GM23338 (cell line): ENCODE measurements at regions not wholly inside any gene's neighbourhood (a gene's known extent, or its start where the extent isn't known, plus 50 kb on each side); places are given as distances from the start of the nearest gene placed in this dataset.

ENCODE experiments used
- ATAC-seq: fragments of 200-7000 bp; cut with Tn5 transposase; 3 replicates; pipeline ENCODE4 v1.9.1; 2020
- DNase-seq: peaks from one replicate; pipeline ENCODE4 v3.0.0-alpha.2; 2015; ENCODE audit warnings: low spot score
- H2AFZ ChIP-seq: fragments of 200-600 bp; sonication (generic); 2 replicates; pipeline ENCODE4 v1.8.0; 2016; ENCODE audit warnings: antibody characterized with exemption, mild to moderate bottlenecking, moderate library complexity
- H3F3A ChIP-seq: fragments of 200-600 bp; sonication (generic); replicated peaks from 2 replicates; pipeline ENCODE4 v1.8.0; 2017; ENCODE audit warnings: antibody characterized with exemption, mixed run types, low read depth
- H3K27ac ChIP-seq: fragments of 200-600 bp; sonication (generic); 2 replicates; pipeline ENCODE4 v1.6.1; 2016; ENCODE audit warnings: low read depth
- H3K27me3 ChIP-seq: fragments of 200-600 bp; sonication (generic); 2 replicates; pipeline ENCODE4 v1.8.0; 2016; ENCODE audit warnings: mild to moderate bottlenecking, mixed run types, moderate library complexity; ENCODE audit not compliant: insufficient read depth
- H3K36me3 ChIP-seq: fragments of 200-600 bp; sonication (generic); 2 replicates; pipeline ENCODE4 v1.8.0; 2016; ENCODE audit warnings: mild to moderate bottlenecking; ENCODE audit not compliant: insufficient read depth
- H3K4me1 ChIP-seq: fragments of 200-600 bp; sonication (generic); 2 replicates; pipeline ENCODE4 v1.8.0; 2016; ENCODE audit warnings: mild to moderate bottlenecking, moderate library complexity; ENCODE audit not compliant: insufficient read depth
- H3K4me2 ChIP-seq: fragments of 200-600 bp; sonication (generic); 2 replicates; pipeline ENCODE4 v1.7.1; 2017; ENCODE audit warnings: mixed run types
- H3K4me3 ChIP-seq: fragments of 200-600 bp; sonication (generic); 2 replicates; pipeline ENCODE4 v1.6.1; 2016; ENCODE audit warnings: mixed run types
- H3K79me2 ChIP-seq: fragments of 200-600 bp; sonication (generic); replicated peaks from 2 replicates; pipeline ENCODE4 v1.8.0; 2017; ENCODE audit warnings: mild to moderate bottlenecking; ENCODE audit not compliant: insufficient read depth
- H3K9me2 ChIP-seq: fragments of 200-600 bp; sonication (generic); 2 replicates; pipeline ENCODE4 v1.8.0; 2017; ENCODE audit not compliant: insufficient read depth
- H4K20me1 ChIP-seq: fragments of 200-600 bp; sonication (generic); replicated peaks from 2 replicates; pipeline ENCODE4 v1.8.0; 2017; ENCODE audit warnings: mild to moderate bottlenecking; ENCODE audit not compliant: insufficient read depth
- H3K27ac Mint-ChIP-seq: 2 replicates; pipeline ENCODE4 v1.8.0; 2020; ENCODE audit warnings: inconsistent platforms, mild to moderate bottlenecking, moderate library complexity, mixed read lengths
- H3K27me3 Mint-ChIP-seq: 3 replicates; pipeline ENCODE4 v1.8.0; 2022; ENCODE audit warnings: low read depth, mild to moderate bottlenecking, moderate library complexity, mixed read lengths, inconsistent platforms; ENCODE audit not compliant: insufficient read depth, poor library complexity
- H3K36me3 Mint-ChIP-seq: 3 replicates; pipeline ENCODE4 v1.8.0; 2021; ENCODE audit warnings: low read depth, mild to moderate bottlenecking, inconsistent platforms, moderate library complexity, mixed read lengths
- H3K4me1 Mint-ChIP-seq: 3 replicates; pipeline ENCODE4 v1.8.0; 2020; ENCODE audit warnings: mild to moderate bottlenecking, inconsistent platforms, mixed read lengths
- H3K4me3 Mint-ChIP-seq: 3 replicates; pipeline ENCODE4 v1.8.0; 2021; ENCODE audit warnings: moderate library complexity, mild to moderate bottlenecking, inconsistent platforms, mixed read lengths
- H3K9me3 Mint-ChIP-seq: 3 replicates; pipeline ENCODE4 v1.8.0; 2020; ENCODE audit warnings: moderate library complexity, mild to moderate bottlenecking, inconsistent platforms, mixed read lengths
- CREB1 ChIP-seq: fragments of 250-450 bp; sonication (Bioruptor Pico); IDR thresholded peaks from 2 replicates; pipeline ENCODE4 v1.5.0; 2020; ENCODE audit warnings: low read depth, mild to moderate bottlenecking, moderate library complexity
- EZH2 ChIP-seq: fragments of 200-600 bp; sonication (generic); IDR thresholded peaks from one replicate; pipeline ENCODE4 v1.8.0; 2017; ENCODE audit warnings: antibody characterized with exemption, mild to moderate bottlenecking, low read depth; ENCODE audit not compliant: unreplicated experiment
- EZH2phosphoT487 ChIP-seq: fragments of 200-600 bp; sonication (generic); IDR thresholded peaks from one replicate; pipeline ENCODE4 v1.8.1; 2018; ENCODE audit warnings: antibody characterized with exemption; ENCODE audit not compliant: unreplicated experiment
- JUNB ChIP-seq: IDR thresholded peaks from one replicate; pipeline ENCODE4 v1.6.1; 2016; ENCODE audit warnings: antibody characterized with exemption; ENCODE audit not compliant: unreplicated experiment
- NANOG ChIP-seq: IDR thresholded peaks from 2 replicates; pipeline ENCODE4 v1.6.1; 2016; ENCODE audit warnings: antibody characterized with exemption, borderline replicate concordance
- POLR2AphosphoS5 ChIP-seq: IDR thresholded peaks from 2 replicates; pipeline ENCODE4 v1.6.1; 2016; ENCODE audit warnings: antibody characterized with exemption, low read depth
- STAT1 ChIP-seq: IDR thresholded peaks from one replicate; pipeline ENCODE4 v1.6.1; 2016; ENCODE audit warnings: antibody characterized with exemption; ENCODE audit not compliant: unreplicated experiment
- ZNF114 ChIP-seq: fragments of 250-450 bp; sonication (Bioruptor Pico); IDR thresholded peaks from 2 replicates; pipeline ENCODE4 v1.5.0; 2020; ENCODE audit warnings: mild to moderate bottlenecking, moderate library complexity
- TF ChIP-seq, protein P1 (sequence below), 2 experiments: fragments of 200-600 bp in 1 of 2; sonication (generic) in 1 of 2; conservative IDR thresholded peaks; 2 replicates each; pipeline versions ENCODE4 v1.5.1 to v1.6.1; 2016 to 2017; ENCODE audit warnings: antibody characterized with exemption in 2 of 2, low read depth in 2 of 2, mild to moderate bottlenecking in 2 of 2, moderate library complexity in 1 of 2
- TF ChIP-seq, protein P2 (sequence below): IDR thresholded peaks from one replicate; pipeline ENCODE4 v1.6.1; 2018; ENCODE audit warnings: antibody characterized with exemption; ENCODE audit not compliant: unreplicated experiment
- TF ChIP-seq, protein P3 (sequence below): fragments of 250-450 bp; sonication (Bioruptor Pico); IDR thresholded peaks from 2 replicates; pipeline ENCODE4 v1.5.0; 2020; ENCODE audit warnings: mild to moderate bottlenecking, moderate library complexity

DNA sequence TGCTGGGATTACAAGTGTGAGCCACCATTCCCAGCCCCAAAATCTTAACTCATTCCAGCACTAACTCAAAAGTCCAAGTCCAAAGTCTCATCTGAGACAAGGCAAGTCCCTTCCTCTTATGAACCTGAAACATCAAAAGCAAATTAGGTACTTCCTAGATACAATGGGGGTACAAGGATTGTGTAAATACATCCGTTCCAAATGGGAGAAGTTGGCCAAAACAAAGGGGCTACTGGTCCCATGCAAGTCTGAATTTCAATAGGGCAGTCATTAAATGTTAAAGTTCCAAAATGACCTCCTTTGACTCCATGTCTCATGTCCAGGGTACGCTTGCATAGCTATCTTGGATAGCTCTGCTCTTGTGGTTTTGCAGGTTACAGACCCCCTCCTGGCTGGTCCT lies 94.7 kb upstream of the PPM1H start:
- Histone ChIP-seq H3F3A (no peaks in the 10 kb centered on the region), H3K4me2 (no peak overlapping the region), H3K36me3 (no peaks in the 10 kb centered on the region), H3K27ac (no peak overlapping the region), H3K4me3 (no peak overlapping the region), H3K79me2 (no peaks in the 10 kb centered on the region), H3K9me2 (no peaks in the 10 kb centered on the region), H3K4me1 (peaks cover 31% of the 10 kb centered on the region), H3K27me3 (no peaks in the 10 kb centered on the region), H2AFZ (no peak overlapping the region), H4K20me1 (no peaks in the 10 kb centered on the region)
- no peaks in the 10 kb centered on the region; the same call in 1 of the 3 replicates for H3K36me3 Mint-ChIP-seq
- H3K27me3 Mint-ChIP-seq = peaks cover 5% of the 10 kb centered on the region
- peaks cover 7% of the 10 kb centered on the region; the same call in 2 of the 3 replicates for H3K9me3 Mint-ChIP-seq
- peaks cover 32% of the 10 kb centered on the region for H3K4me1 Mint-ChIP-seq
- TF ChIP-seq CREB1 (no peak), JUNB (no peak), NANOG (no peak), ZNF114 (CRISPR knock-in tag) (no peak)
- TF ChIP-seq, protein P1, sequence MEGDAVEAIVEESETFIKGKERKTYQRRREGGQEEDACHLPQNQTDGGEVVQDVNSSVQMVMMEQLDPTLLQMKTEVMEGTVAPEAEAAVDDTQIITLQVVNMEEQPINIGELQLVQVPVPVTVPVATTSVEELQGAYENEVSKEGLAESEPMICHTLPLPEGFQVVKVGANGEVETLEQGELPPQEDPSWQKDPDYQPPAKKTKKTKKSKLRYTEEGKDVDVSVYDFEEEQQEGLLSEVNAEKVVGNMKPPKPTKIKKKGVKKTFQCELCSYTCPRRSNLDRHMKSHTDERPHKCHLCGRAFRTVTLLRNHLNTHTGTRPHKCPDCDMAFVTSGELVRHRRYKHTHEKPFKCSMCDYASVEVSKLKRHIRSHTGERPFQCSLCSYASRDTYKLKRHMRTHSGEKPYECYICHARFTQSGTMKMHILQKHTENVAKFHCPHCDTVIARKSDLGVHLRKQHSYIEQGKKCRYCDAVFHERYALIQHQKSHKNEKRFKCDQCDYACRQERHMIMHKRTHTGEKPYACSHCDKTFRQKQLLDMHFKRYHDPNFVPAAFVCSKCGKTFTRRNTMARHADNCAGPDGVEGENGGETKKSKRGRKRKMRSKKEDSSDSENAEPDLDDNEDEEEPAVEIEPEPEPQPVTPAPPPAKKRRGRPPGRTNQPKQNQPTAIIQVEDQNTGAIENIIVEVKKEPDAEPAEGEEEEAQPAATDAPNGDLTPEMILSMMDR (conservative IDR thresholded peaks at IDR 0.05; ENCODE audit: low read depth in 2 of 2) = no peak
- no peak overlapping the region for H3K27ac Mint-ChIP-seq
- ATAC-seq = no peak
- H3K4me3 Mint-ChIP-seq = no peak overlapping the region
- DNase-seq = no peak

DNA sequence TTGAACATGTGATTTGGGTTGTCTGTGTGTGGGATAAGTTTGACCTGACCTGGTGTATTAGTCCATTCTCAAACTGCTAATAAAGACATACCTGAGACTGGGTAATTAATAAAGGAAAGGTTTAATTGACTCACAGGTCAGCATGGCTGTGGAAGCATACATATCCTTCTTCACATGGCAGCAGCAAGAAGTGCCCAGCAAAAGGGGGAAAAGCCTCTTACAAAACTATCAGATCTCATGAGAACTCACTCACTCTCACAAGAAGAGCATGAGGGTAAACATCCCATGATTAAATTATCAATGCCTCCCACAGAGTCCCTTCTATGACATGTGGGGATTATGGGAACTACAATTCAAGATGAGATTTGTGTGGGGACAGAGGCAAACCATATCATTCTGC lies 94.0 kb upstream of the PPM1H start:
- Mint-ChIP-seq H3K4me1 (peaks cover 33% of the 10 kb centered on the region), H3K27ac (no peak overlapping the region), H3K27me3 (peaks cover 5% of the 10 kb centered on the region), H3K9me3 (peaks cover 7% of the 10 kb centered on the region; the same call in 2 of the 3 replicates), H3K4me3 (no peak overlapping the region), H3K36me3 (no peaks in the 10 kb centered on the region; the same call in 1 of the 3 replicates)
- Histone ChIP-seq H3K27ac (no peak overlapping the region), H3K27me3 (no peaks in the 10 kb centered on the region), H2AFZ (no peak overlapping the region), H3K36me3 (no peaks in the 10 kb centered on the region), H4K20me1 (no peaks in the 10 kb centered on the region), H3K4me2 (no peak overlapping the region), H3K79me2 (no peaks in the 10 kb centered on the region), H3K9me2 (no peaks in the 10 kb centered on the region), H3K4me1 (peaks cover 31% of the 10 kb centered on the region), H3K4me3 (no peak overlapping the region), H3F3A (no peaks in the 10 kb centered on the region)
- peak; percentile 8 for DNase-seq
- no peak for TF ChIP-seq EZH2
- TF ChIP-seq, protein P2, sequence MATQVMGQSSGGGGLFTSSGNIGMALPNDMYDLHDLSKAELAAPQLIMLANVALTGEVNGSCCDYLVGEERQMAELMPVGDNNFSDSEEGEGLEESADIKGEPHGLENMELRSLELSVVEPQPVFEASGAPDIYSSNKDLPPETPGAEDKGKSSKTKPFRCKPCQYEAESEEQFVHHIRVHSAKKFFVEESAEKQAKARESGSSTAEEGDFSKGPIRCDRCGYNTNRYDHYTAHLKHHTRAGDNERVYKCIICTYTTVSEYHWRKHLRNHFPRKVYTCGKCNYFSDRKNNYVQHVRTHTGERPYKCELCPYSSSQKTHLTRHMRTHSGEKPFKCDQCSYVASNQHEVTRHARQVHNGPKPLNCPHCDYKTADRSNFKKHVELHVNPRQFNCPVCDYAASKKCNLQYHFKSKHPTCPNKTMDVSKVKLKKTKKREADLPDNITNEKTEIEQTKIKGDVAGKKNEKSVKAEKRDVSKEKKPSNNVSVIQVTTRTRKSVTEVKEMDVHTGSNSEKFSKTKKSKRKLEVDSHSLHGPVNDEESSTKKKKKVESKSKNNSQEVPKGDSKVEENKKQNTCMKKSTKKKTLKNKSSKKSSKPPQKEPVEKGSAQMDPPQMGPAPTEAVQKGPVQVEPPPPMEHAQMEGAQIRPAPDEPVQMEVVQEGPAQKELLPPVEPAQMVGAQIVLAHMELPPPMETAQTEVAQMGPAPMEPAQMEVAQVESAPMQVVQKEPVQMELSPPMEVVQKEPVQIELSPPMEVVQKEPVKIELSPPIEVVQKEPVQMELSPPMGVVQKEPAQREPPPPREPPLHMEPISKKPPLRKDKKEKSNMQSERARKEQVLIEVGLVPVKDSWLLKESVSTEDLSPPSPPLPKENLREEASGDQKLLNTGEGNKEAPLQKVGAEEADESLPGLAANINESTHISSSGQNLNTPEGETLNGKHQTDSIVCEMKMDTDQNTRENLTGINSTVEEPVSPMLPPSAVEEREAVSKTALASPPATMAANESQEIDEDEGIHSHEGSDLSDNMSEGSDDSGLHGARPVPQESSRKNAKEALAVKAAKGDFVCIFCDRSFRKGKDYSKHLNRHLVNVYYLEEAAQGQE = no peak
- TF ChIP-seq, protein P3, sequence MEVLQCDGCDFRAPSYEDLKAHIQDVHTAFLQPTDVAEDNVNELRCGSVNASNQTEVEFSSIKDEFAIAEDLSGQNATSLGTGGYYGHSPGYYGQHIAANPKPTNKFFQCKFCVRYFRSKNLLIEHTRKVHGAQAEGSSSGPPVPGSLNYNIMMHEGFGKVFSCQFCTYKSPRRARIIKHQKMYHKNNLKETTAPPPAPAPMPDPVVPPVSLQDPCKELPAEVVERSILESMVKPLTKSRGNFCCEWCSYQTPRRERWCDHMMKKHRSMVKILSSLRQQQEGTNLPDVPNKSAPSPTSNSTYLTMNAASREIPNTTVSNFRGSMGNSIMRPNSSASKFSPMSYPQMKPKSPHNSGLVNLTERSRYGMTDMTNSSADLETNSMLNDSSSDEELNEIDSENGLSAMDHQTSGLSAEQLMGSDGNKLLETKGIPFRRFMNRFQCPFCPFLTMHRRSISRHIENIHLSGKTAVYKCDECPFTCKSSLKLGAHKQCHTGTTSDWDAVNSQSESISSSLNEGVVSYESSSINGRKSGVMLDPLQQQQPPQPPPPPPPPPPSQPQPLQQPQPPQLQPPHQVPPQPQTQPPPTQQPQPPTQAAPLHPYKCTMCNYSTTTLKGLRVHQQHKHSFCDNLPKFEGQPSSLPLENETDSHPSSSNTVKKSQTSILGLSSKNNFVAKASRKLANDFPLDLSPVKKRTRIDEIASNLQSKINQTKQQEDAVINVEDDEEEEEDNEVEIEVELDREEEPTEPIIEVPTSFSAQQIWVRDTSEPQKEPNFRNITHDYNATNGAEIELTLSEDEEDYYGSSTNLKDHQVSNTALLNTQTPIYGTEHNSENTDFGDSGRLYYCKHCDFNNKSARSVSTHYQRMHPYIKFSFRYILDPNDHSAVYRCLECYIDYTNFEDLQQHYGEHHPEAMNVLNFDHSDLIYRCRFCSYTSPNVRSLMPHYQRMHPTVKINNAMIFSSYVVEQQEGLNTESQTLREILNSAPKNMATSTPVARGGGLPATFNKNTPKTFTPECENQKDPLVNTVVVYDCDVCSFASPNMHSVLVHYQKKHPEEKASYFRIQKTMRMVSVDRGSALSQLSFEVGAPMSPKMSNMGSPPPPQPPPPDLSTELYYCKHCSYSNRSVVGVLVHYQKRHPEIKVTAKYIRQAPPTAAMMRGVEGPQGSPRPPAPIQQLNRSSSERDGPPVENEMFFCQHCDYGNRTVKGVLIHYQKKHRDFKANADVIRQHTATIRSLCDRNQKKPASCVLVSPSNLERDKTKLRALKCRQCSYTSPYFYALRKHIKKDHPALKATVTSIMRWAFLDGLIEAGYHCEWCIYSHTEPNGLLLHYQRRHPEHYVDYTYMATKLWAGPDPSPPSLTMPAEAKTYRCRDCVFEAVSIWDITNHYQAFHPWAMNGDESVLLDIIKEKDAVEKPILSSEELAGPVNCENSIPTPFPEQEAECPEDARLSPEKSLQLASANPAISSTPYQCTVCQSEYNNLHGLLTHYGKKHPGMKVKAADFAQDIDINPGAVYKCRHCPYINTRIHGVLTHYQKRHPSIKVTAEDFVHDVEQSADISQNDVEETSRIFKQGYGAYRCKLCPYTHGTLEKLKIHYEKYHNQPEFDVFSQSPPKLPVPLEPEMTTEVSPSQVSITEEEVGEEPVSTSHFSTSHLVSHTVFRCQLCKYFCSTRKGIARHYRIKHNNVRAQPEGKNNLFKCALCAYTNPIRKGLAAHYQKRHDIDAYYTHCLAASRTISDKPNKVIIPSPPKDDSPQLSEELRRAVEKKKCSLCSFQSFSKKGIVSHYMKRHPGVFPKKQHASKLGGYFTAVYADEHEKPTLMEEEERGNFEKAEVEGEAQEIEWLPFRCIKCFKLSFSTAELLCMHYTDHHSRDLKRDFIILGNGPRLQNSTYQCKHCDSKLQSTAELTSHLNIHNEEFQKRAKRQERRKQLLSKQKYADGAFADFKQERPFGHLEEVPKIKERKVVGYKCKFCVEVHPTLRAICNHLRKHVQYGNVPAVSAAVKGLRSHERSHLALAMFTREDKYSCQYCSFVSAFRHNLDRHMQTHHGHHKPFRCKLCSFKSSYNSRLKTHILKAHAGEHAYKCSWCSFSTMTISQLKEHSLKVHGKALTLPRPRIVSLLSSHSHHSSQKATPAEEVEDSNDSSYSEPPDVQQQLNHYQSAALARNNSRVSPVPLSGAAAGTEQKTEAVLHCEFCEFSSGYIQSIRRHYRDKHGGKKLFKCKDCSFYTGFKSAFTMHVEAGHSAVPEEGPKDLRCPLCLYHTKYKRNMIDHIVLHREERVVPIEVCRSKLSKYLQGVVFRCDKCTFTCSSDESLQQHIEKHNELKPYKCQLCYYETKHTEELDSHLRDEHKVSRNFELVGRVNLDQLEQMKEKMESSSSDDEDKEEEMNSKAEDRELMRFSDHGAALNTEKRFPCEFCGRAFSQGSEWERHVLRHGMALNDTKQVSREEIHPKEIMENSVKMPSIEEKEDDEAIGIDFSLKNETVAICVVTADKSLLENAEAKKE (CRISPR knock-in tag) = no peak
- no peak for TF ChIP-seq CREB1
- no peak for TF ChIP-seq STAT1
- no peak for TF ChIP-seq POLR2AphosphoS5
- TF ChIP-seq EZH2phosphoT487 = no peak
- ATAC-seq = no peak
